ENCODE measurements at regions not wholly inside any gene's neighbourhood (a gene's known extent, or its start where the extent isn't known, plus 50 kb on each side); places are given as distances from the start of the nearest gene placed in this dataset.

DNA sequence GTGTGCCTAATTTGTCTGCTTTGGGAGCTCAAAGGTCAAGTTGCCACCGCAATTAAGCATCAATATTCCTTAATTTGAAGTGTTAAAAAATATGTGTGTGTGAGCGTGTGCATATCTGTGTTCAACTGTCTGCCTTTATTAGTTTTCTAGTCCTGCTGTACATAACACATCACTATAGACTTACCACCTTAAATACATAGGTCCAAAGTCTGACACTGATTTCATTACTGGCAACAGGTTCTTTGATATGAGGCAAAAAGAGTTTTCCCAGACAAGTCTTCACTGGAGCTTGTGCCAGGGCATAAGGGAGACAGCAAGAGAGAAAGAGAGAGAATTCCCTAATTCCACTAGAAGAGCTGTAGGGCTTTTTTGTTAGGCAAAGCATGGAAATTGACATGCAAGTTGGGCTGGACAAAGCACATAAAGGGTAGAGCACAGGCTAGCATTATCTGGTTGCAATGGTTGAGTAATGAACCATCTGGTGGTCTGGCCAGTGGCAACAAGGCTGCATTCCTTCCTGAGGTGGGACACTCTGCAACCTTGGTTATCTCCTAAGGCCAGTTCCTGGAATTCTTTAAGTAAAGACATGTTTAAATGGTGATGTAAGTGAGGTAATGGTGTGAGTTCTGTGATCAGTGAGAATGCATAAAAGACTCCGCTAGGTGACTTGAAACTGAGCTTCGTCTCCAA is 457.2 kb upstream of the ADAMTS5 start:
- no peaks in the 10 kb centered on the region for H3K27me3 Mint-ChIP-seq (ENCODE audit: insufficient read depth, unreplicated experiment)
- TF ChIP-seq, protein P1, sequence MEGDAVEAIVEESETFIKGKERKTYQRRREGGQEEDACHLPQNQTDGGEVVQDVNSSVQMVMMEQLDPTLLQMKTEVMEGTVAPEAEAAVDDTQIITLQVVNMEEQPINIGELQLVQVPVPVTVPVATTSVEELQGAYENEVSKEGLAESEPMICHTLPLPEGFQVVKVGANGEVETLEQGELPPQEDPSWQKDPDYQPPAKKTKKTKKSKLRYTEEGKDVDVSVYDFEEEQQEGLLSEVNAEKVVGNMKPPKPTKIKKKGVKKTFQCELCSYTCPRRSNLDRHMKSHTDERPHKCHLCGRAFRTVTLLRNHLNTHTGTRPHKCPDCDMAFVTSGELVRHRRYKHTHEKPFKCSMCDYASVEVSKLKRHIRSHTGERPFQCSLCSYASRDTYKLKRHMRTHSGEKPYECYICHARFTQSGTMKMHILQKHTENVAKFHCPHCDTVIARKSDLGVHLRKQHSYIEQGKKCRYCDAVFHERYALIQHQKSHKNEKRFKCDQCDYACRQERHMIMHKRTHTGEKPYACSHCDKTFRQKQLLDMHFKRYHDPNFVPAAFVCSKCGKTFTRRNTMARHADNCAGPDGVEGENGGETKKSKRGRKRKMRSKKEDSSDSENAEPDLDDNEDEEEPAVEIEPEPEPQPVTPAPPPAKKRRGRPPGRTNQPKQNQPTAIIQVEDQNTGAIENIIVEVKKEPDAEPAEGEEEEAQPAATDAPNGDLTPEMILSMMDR (IDR thresholded peaks at IDR 0.05; ENCODE audit: unreplicated experiment) = no peak
- DNase-seq (ENCODE audit: unreplicated experiment) = no peak
- ChIA-PET POLR2A (no interaction called here), CTCF (interaction anchor here (0.6 kb wide), 1 partner anchor 42 kb away, joined by 4 read pairs; no protein-coding TSS in a partner anchor)
- H3K4me1 Mint-ChIP-seq (ENCODE audit: insufficient read depth, unreplicated experiment) = peaks cover 36% of the 10 kb centered on the region
- BruUV-seq (replicated peaks) = no TSS peak
- H3K36me3 Mint-ChIP-seq (ENCODE audit: insufficient read depth, unreplicated experiment) = no peaks in the 10 kb centered on the region
- no peak overlapping the region for H3K27ac Mint-ChIP-seq (ENCODE audit: low read depth, unreplicated experiment)
- H3K9me3 Mint-ChIP-seq (ENCODE audit: unreplicated experiment) = no peaks in the 10 kb centered on the region
- H3K4me3 Mint-ChIP-seq (ENCODE audit: unreplicated experiment) = no peak overlapping the region
- intact Hi-C loops (cut with micrococcal nuclease) = no loop called here

DNA sequence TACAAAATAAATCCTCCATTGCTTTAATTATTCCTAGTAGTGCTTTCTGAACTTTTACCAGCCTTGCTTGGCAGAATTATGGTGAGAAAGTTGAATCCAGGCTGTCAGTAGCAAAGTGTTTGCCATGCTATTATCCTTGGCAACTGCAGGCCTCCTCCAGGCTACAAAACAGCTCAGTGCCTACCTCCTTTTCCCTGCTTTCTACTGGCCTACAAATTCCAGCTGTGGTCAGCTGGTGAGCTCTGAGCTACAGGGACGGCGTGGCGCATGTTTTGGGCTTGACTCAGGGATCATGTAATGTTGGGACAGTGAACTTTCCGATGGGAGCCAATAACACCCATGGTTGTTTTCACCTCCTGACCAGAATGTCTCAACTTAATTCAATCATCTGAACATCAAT is 456.1 kb upstream of the ADAMTS5 start:
- Mint-ChIP-seq H3K27ac (ENCODE audit: low read depth, unreplicated experiment) (peak overlapping the region; percentile 93), H3K27me3 (ENCODE audit: insufficient read depth, unreplicated experiment) (no peaks in the 10 kb centered on the region), H3K9me3 (ENCODE audit: unreplicated experiment) (no peaks in the 10 kb centered on the region), H3K36me3 (ENCODE audit: insufficient read depth, unreplicated experiment) (no peaks in the 10 kb centered on the region), H3K4me1 (ENCODE audit: insufficient read depth, unreplicated experiment) (peaks cover 36% of the 10 kb centered on the region), H3K4me3 (ENCODE audit: unreplicated experiment) (peak overlapping the region; percentile 25)
- peak; percentile 68 for DNase-seq (ENCODE audit: unreplicated experiment)
- POLR2A ChIA-PET = interaction anchor here (1.1 kb wide), 1 partner anchor 28 kb away, joined by 5 read pairs; no protein-coding TSS in a partner anchor
- CTCF ChIA-PET = interaction anchor here (0.6 kb wide), 3 partner anchors 41 to 912 kb away, joined by 3 to 4 read pairs (median 3); no protein-coding TSS in a partner anchor
- intact Hi-C loops (cut with micrococcal nuclease) = no loop called here
- TF ChIP-seq, protein P1 (IDR thresholded peaks at IDR 0.05; ENCODE audit: unreplicated experiment) = no peak
- no TSS peak for BruUV-seq (replicated peaks)

DNA sequence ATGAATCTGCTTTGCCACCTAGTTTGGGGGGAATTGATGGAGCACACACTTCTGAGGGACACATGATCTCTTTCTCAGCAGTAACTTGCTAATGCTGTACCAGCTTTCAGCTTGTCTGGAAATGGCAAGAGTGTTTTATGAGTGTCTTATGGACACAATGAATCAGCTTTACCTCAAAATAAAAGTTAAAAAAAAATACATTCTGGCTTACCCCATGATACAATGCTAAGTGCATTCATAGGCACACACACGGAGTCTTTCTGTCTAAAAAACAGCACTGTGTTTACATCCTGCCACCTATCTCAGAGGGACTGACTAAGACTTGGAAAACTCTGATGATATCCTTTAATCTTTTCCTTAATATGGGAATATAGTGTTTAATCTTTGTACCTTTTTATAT is 455.5 kb upstream of the ADAMTS5 start:
- DNase-seq (ENCODE audit: unreplicated experiment) = no peak
- intact Hi-C loops (cut with micrococcal nuclease) = no loop called here
- Mint-ChIP-seq H3K9me3 (ENCODE audit: unreplicated experiment) (no peaks in the 10 kb centered on the region), H3K27me3 (ENCODE audit: insufficient read depth, unreplicated experiment) (no peaks in the 10 kb centered on the region), H3K4me3 (ENCODE audit: unreplicated experiment) (no peak overlapping the region), H3K4me1 (ENCODE audit: insufficient read depth, unreplicated experiment) (peaks cover 36% of the 10 kb centered on the region), H3K27ac (ENCODE audit: low read depth, unreplicated experiment) (peak overlapping the region; percentile 93), H3K36me3 (ENCODE audit: insufficient read depth, unreplicated experiment) (no peaks in the 10 kb centered on the region)
- ChIA-PET CTCF (no interaction called here), POLR2A (interaction anchor here (0.6 to 1.1 kb wide), 2 partner anchors 27 to 481 kb away, joined by 3 to 5 read pairs; no protein-coding TSS in a partner anchor)
- TF ChIP-seq, protein P1 (IDR thresholded peaks at IDR 0.05; ENCODE audit: unreplicated experiment) = no peak
- no TSS peak for BruUV-seq (replicated peaks)

DNA sequence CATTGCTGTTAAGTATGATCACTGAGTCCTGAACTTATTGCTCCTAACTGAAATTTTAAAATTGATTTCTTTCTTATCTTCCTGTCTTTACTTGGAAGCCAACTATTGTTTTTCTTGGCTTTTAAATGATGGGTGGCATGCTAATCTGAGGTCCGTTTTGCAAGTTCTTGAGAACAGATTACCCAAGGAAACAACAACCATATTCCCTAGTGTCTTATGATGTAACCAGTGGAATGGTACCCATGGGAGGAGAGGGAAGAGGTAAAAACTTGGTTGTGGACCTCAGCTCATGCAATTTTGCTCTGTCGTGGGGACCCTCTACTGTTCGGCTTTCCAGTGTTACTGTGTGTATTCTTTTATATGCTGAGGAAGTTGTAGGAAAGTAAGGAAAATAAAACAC is 454.8 kb upstream of the ADAMTS5 start:
- Mint-ChIP-seq H3K4me3 (ENCODE audit: unreplicated experiment) (no peak overlapping the region), H3K4me1 (ENCODE audit: insufficient read depth, unreplicated experiment) (peaks cover 36% of the 10 kb centered on the region), H3K27me3 (ENCODE audit: insufficient read depth, unreplicated experiment) (no peaks in the 10 kb centered on the region), H3K9me3 (ENCODE audit: unreplicated experiment) (no peaks in the 10 kb centered on the region), H3K27ac (ENCODE audit: low read depth, unreplicated experiment) (no peak overlapping the region), H3K36me3 (ENCODE audit: insufficient read depth, unreplicated experiment) (no peaks in the 10 kb centered on the region)
- BruUV-seq (replicated peaks) = no TSS peak
- intact Hi-C loops (cut with micrococcal nuclease) = no loop called here
- ChIA-PET CTCF (no interaction called here), POLR2A (interaction anchor here (0.6 kb wide), 1 partner anchor 480 kb away, joined by 3 read pairs; no protein-coding TSS in a partner anchor)
- peak; percentile 9 for DNase-seq (ENCODE audit: unreplicated experiment)
- TF ChIP-seq, protein P1 (IDR thresholded peaks at IDR 0.05; ENCODE audit: unreplicated experiment) = no peak

Data from MCF 10A (cell line).